Breast epithelium (tissue), 4 donors: ENCODE measurements at regions not wholly inside any gene's neighbourhood (a gene's known extent, or its start where the extent isn't known, plus 50 kb on each side); places are given as distances from the start of the nearest gene placed in this dataset.

ENCODE experiments used
- DNase-seq, 2 donors: peaks; one replicate each; pipeline ENCODE4 v3.0.0-alpha.2; 2019; ENCODE audit warnings: low spot score in 2 of 2
- H3K27ac ChIP-seq, 2 donors: fragments of 200-600 bp; sonication (generic) in 1 of 2; one replicate each; pipeline ENCODE4 v1.5.1; 2016 to 2019; ENCODE audit warnings: mild to moderate bottlenecking in 1 of 2
- H3K27me3 ChIP-seq, 2 donors: fragments of 200-600 bp; sonication (generic) in 1 of 2; one replicate each; pipeline versions ENCODE4 v1.5.1 to v1.6.0; 2017 to 2019; ENCODE audit warnings: control low read depth in 1 of 2, mild to moderate bottlenecking in 1 of 2
- H3K36me3 ChIP-seq: fragments of 200-600 bp; one replicate; pipeline ENCODE4 v1.5.1; 2019
- H3K4me1 ChIP-seq, 2 donors: fragments of 200-600 bp; sonication (generic); one replicate each; pipeline ENCODE4 v1.5.1; 2016 to 2019; ENCODE audit warnings: control low read depth in 1 of 2
- H3K4me3 ChIP-seq, 3 donors: fragments of 200-600 bp; sonication (generic); 1 replicate in 2 of 3; 2 replicates in 1 of 3; pipeline ENCODE4 v1.5.1; 2016 to 2019; ENCODE audit warnings: mild to moderate bottlenecking in 3 of 3, moderate library complexity in 2 of 3
- H3K9me3 ChIP-seq, 2 donors: fragments of 200-600 bp; sonication (generic) in 1 of 2; one replicate each; pipeline ENCODE4 v1.5.1; 2016 to 2019; ENCODE audit warnings: control low read depth in 1 of 2
- CTCF ChIP-seq, 3 donors: fragments of 450-650 bp; IDR thresholded peaks; one replicate each; pipeline ENCODE4 v1.5.1; 2016 to 2017; ENCODE audit warnings: antibody characterized with exemption in 3 of 3, mild to moderate bottlenecking in 3 of 3, moderate library complexity in 3 of 3
- POLR2A ChIP-seq: fragments of 450-650 bp; IDR thresholded peaks from one replicate; pipeline ENCODE4 v1.6.1; 2016; ENCODE audit warnings: antibody characterized with exemption, mild to moderate bottlenecking, moderate library complexity
- POLR2AphosphoS5 ChIP-seq, 3 donors: sonication (generic); formaldehyde crosslinking; IDR thresholded peaks; one replicate each; pipeline ENCODE4 v1.6.1; 2017; ENCODE audit warnings: antibody characterized with exemption in 3 of 3
- intact Hi-C: fragments of 100-400 bp; cut with DNase I; formaldehyde crosslinking; loops from one replicate; pipeline ENCODE4 v1.15.1; 2023; ENCODE audit warnings: low total_unique reads

GRCh38 chr15:53462651-53463050 lies 296.8 kb downstream of the WDR72 start:
- H3K4me1 ChIP-seq: no peaks in the 10 kb centered on the region
- no peak overlapping the region for H3K27ac ChIP-seq
- no peak for TF ChIP-seq POLR2AphosphoS5 (IDR thresholded peaks at IDR 0.05)
- TF ChIP-seq POLR2A: no peak
- no peak for TF ChIP-seq CTCF (IDR thresholded peaks at IDR 0.05)
- no peaks in the 10 kb centered on the region for H3K27me3 ChIP-seq
- H3K9me3 ChIP-seq: peaks cover 0 to 8% of the 10 kb centered on the region in 2 donors
- no peak overlapping the region for H3K4me3 ChIP-seq
- intact Hi-C loops: no loop called here
- no peaks in the 10 kb centered on the region for H3K36me3 ChIP-seq
- no peak for DNase-seq

GRCh38 chr15:53461677-53462076 lies 297.8 kb downstream of the WDR72 start:
- no peak for DNase-seq
- H3K27me3 ChIP-seq: no peaks in the 10 kb centered on the region
- H3K4me1 ChIP-seq: no peaks in the 10 kb centered on the region
- H3K9me3 ChIP-seq: peaks cover 0 to 8% of the 10 kb centered on the region in 2 donors
- no peak overlapping the region for H3K27ac ChIP-seq
- H3K36me3 ChIP-seq: no peaks in the 10 kb centered on the region
- no peak overlapping the region for H3K4me3 ChIP-seq
- TF ChIP-seq CTCF (IDR thresholded peaks at IDR 0.05): no peak
- TF ChIP-seq POLR2A: no peak
- TF ChIP-seq POLR2AphosphoS5 (IDR thresholded peaks at IDR 0.05): no peak
- intact Hi-C loops: no loop called here

DNA sequence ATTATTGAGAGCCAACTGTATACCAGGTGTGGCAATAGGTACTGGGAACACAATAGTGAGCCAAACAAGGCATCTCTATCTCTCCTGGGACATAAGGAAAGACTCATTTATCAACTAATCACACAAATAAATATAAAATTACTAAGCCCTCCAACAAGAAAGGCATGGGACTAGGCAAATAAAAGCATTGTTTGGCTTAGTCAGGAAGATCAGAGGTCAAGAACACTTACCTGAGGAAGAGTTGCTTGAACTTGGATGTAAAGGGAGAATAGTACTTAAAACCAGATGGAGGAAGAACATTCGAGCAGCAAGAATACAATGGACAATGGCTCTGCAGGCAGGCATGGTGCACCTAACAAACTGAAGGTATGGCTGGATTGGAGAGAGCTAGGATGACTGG lies 300.7 kb downstream of the WDR72 start:
- intact Hi-C loops: no loop called here

DNA sequence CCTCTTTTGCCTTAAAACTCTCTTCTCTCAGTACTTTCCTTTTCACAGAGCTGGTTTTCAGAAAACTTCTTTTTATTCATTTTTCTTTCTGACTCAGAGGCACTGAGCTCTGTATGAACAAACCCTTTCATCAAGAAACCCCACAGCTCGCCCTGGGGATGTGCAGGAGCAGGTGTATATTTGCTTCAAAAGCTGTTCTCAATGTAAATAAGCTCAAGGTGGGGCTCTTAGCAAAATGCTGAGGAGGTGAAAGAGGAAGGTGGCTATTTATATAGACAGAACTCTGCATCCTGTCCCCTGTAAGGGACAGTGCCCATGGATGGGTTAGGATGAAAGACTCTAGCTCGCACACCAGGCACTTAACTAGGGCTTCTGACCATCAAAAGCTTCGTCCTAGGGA lies 302.0 kb downstream of the WDR72 start:
- no peaks in the 10 kb centered on the region for H3K27me3 ChIP-seq
- no peak for DNase-seq
- H3K4me1 ChIP-seq: no peaks in the 10 kb centered on the region
- intact Hi-C loops: no loop called here
- no peak for TF ChIP-seq POLR2A
- TF ChIP-seq CTCF (IDR thresholded peaks at IDR 0.05): no peak
- TF ChIP-seq POLR2AphosphoS5 (IDR thresholded peaks at IDR 0.05): no peak
- H3K36me3 ChIP-seq: no peaks in the 10 kb centered on the region
- peaks cover 0 to 8% of the 10 kb centered on the region in 2 donors for H3K9me3 ChIP-seq
- no peak overlapping the region for H3K27ac ChIP-seq
- H3K4me3 ChIP-seq: no peak overlapping the region

More for the DNA sequence above, 300.7 kb downstream of the WDR72 start:
- H3K27me3 ChIP-seq: no peaks in the 10 kb centered on the region
- H3K9me3 ChIP-seq: peaks cover 0 to 8% of the 10 kb centered on the region in 2 donors
- no peak overlapping the region for H3K27ac ChIP-seq
- no peaks in the 10 kb centered on the region for H3K36me3 ChIP-seq
- DNase-seq: no peak
- TF ChIP-seq POLR2AphosphoS5 (IDR thresholded peaks at IDR 0.05): no peak
- TF ChIP-seq CTCF (IDR thresholded peaks at IDR 0.05): no peak
- no peak for TF ChIP-seq POLR2A
- H3K4me3 ChIP-seq: no peak overlapping the region
- H3K4me1 ChIP-seq: no peaks in the 10 kb centered on the region

- H3K27ac ChIP-seq: no peak overlapping the region
- no peaks in the 10 kb centered on the region for H3K9me3 ChIP-seq
- no peak for TF ChIP-seq POLR2AphosphoS5 (IDR thresholded peaks at IDR 0.05)
- TF ChIP-seq CTCF (IDR thresholded peaks at IDR 0.05): no peak
- TF ChIP-seq POLR2A: no peak
- no peaks in the 10 kb centered on the region for H3K27me3 ChIP-seq
- no peak for DNase-seq
- H3K4me1 ChIP-seq: no peaks in the 10 kb centered on the region
- intact Hi-C loops: no loop called here
- H3K36me3 ChIP-seq: no peaks in the 10 kb centered on the region
- H3K4me3 ChIP-seq: no peak overlapping the region
Measured at GRCh38 chr15:53454843-53455721, 304.4 kb downstream of the WDR72 start.
